ENCODE measurements at regions not wholly inside any gene's neighbourhood (a gene's known extent, or its start where the extent isn't known, plus 50 kb on each side); places are given as distances from the start of the nearest gene placed in this dataset.

GRCh38 chr4:38547052-38547451 is 116.9 kb upstream of the KLF3 start:
- H3K36me3 ChIP-seq: no peaks in the 10 kb centered on the region
- no peaks in the 10 kb centered on the region for H3K27me3 ChIP-seq (replicated peaks; ENCODE audit: insufficient read depth)
- DNase-seq (ENCODE audit: low spot score) (no peak), ATAC-seq (ENCODE audit: insufficient number of reproducible peaks, low FRiP score, low read depth) (no peak)
- TF ChIP-seq CTCF (IDR thresholded peaks at IDR 0.05): no peak
- no peak overlapping the region for H3K27ac ChIP-seq
- no peak overlapping the region for H3K4me3 ChIP-seq
- H3K4me1 ChIP-seq (ENCODE audit: control insufficient read depth in 1 of 2, low read depth in 2 of 2): no peaks in the 10 kb centered on the region
- H3K9me3 ChIP-seq: no peaks in the 10 kb centered on the region

GRCh38 chr4:38548256-38548655 is 115.7 kb upstream of the KLF3 start:
- DNase-seq (ENCODE audit: low spot score) (no peak), ATAC-seq (ENCODE audit: insufficient number of reproducible peaks, low FRiP score, low read depth) (no peak)
- Histone ChIP-seq H3K27ac (no peak overlapping the region), H3K4me3 (no peak overlapping the region), H3K4me1 (ENCODE audit: control insufficient read depth in 1 of 2, low read depth in 2 of 2) (no peaks in the 10 kb centered on the region), H3K27me3 (replicated peaks; ENCODE audit: insufficient read depth) (no peaks in the 10 kb centered on the region), H3K36me3 (no peaks in the 10 kb centered on the region), H3K9me3 (no peaks in the 10 kb centered on the region)
- no peak for TF ChIP-seq CTCF (IDR thresholded peaks at IDR 0.05)

- no peaks in the 10 kb centered on the region for H3K27me3 ChIP-seq (replicated peaks; ENCODE audit: insufficient read depth)
- H3K4me1 ChIP-seq (ENCODE audit: control insufficient read depth in 1 of 2, low read depth in 2 of 2): peaks cover 0 to 7% of the 10 kb centered on the region in 2 donors
- H3K9me3 ChIP-seq: peaks cover 3% of the 10 kb centered on the region
- TF ChIP-seq CTCF (IDR thresholded peaks at IDR 0.05): no peak
- no peak overlapping the region for H3K27ac ChIP-seq
- no peaks in the 10 kb centered on the region for H3K36me3 ChIP-seq
- no peak overlapping the region for H3K4me3 ChIP-seq
- DNase-seq (ENCODE audit: low spot score) (no peak), ATAC-seq (ENCODE audit: insufficient number of reproducible peaks, low FRiP score, low read depth) (no peak)
Observed at GRCh38 chr4:38559374-38559773, 104.6 kb upstream of the KLF3 start.

GRCh38 chr4:38560340-38560739 is 103.7 kb upstream of the KLF3 start:
- no peak overlapping the region for H3K4me3 ChIP-seq
- H3K4me1 ChIP-seq (ENCODE audit: control insufficient read depth in 1 of 2, low read depth in 2 of 2): peaks cover 6 to 15% of the 10 kb centered on the region in 2 donors
- H3K36me3 ChIP-seq: no peaks in the 10 kb centered on the region
- H3K9me3 ChIP-seq: peaks cover 3% of the 10 kb centered on the region
- DNase-seq (ENCODE audit: low spot score) (no peak), ATAC-seq (ENCODE audit: insufficient number of reproducible peaks, low FRiP score, low read depth) (no peak)
- no peaks in the 10 kb centered on the region for H3K27me3 ChIP-seq (replicated peaks; ENCODE audit: insufficient read depth)
- TF ChIP-seq CTCF (IDR thresholded peaks at IDR 0.05): no peak
- no peak overlapping the region for H3K27ac ChIP-seq

GRCh38 chr4:38560768-38561558 is 103.0 kb upstream of the KLF3 start:
- no peak for DNase-seq (ENCODE audit: low spot score)
- ATAC-seq (ENCODE audit: insufficient number of reproducible peaks, low FRiP score, low read depth): no peak
- H3K27me3 ChIP-seq (replicated peaks; ENCODE audit: insufficient read depth): no peaks in the 10 kb centered on the region
- H3K27ac ChIP-seq: no peak overlapping the region
- H3K4me3 ChIP-seq: no peak overlapping the region
- H3K9me3 ChIP-seq: no peaks in the 10 kb centered on the region
- no peak for TF ChIP-seq CTCF (IDR thresholded peaks at IDR 0.05)
- H3K4me1 ChIP-seq (ENCODE audit: control insufficient read depth in 1 of 2, low read depth in 2 of 2): peaks cover 9 to 21% of the 10 kb centered on the region in 2 donors
- no peaks in the 10 kb centered on the region for H3K36me3 ChIP-seq
